ENCODE measurements at regions not wholly inside any gene's neighbourhood (a gene's known extent, or its start where the extent isn't known, plus 50 kb on each side); places are given as distances from the start of the nearest gene placed in this dataset.
A peak's percentile ranks its signal among the peaks of the same experiment; 100 is the strongest.

- no peak for DNase-seq (ENCODE audit: low read depth)
Measured at GRCh38 chr2:42957861-42958301, 165.5 kb upstream of the HAAO start.

GRCh38 chr2:42957109-42957860 lies 164.9 kb upstream of the HAAO start:
- DNase-seq (ENCODE audit: low read depth): peak; percentile 49

GRCh38 chr2:42954227-42954962 lies 162.0 kb upstream of the HAAO start:
- peak; percentile 45 for DNase-seq (ENCODE audit: low read depth)

GRCh38 chr2:42953216-42953615 lies 160.8 kb upstream of the HAAO start:
- no peak for DNase-seq (ENCODE audit: low read depth)

GRCh38 chr2:42951263-42951938 lies 159.0 kb upstream of the HAAO start:
- DNase-seq (ENCODE audit: low read depth): no peak

- DNase-seq (ENCODE audit: low read depth): no peak
Measured at GRCh38 chr2:42949125-42949524, 156.7 kb upstream of the HAAO start.

GRCh38 chr2:42947809-42948600 lies 155.6 kb upstream of the HAAO start:
- DNase-seq (ENCODE audit: low read depth): no peak

GRCh38 chr2:42944779-42945415 lies 152.5 kb upstream of the HAAO start:
- DNase-seq (ENCODE audit: low read depth): peak; percentile 57

GRCh38 chr2:42942990-42943493 lies 150.7 kb upstream of the HAAO start:
- DNase-seq (ENCODE audit: low read depth): no peak

GRCh38 chr2:42942214-42942989 lies 150.0 kb upstream of the HAAO start:
- DNase-seq (ENCODE audit: low read depth): no peak

GRCh38 chr2:42941633-42942176 lies 149.3 kb upstream of the HAAO start:
- no peak for DNase-seq (ENCODE audit: low read depth)

GRCh38 chr2:42939411-42940206 lies 147.2 kb upstream of the HAAO start:
- DNase-seq (ENCODE audit: low read depth): no peak

GRCh38 chr2:42938671-42939370 lies 146.4 kb upstream of the HAAO start:
- no peak for DNase-seq (ENCODE audit: low read depth)

- DNase-seq (ENCODE audit: low read depth): peak; percentile 57
Measured at GRCh38 chr2:42937171-42937875, 144.9 kb upstream of the HAAO start.

- DNase-seq (ENCODE audit: low read depth): no peak
Measured at GRCh38 chr2:42935692-42936671, 143.6 kb upstream of the HAAO start.

GRCh38 chr2:42934580-42935186 lies 142.3 kb upstream of the HAAO start:
- no peak for DNase-seq (ENCODE audit: low read depth)

Measured in M059J (cell line).